Activated naive CD4-positive, alpha-beta T cell treated with anti-CD3 and anti-CD28 coated beads, Interleukin-2, amount 10 ng/mL, durations not matched to agents 7 days and 5 days (primary cell): ENCODE measurements at regions not wholly inside any gene's neighbourhood (a gene's known extent, or its start where the extent isn't known, plus 50 kb on each side); places are given as distances from the start of the nearest gene placed in this dataset.
"Not testable (repeated sequence)": the region's sequence is repeated elsewhere in the genome, so short reads cannot be mapped to it uniquely, and the experiment has no call there.

ENCODE experiments used
- CTCF ChIA-PET: fragments of 350-600 bp; sonication (Branson Sonifier 250); formaldehyde crosslinking; loops from one replicate; lab custom pipeline; 2021; ENCODE audit warnings: antibody characterized with exemption; lab: Charles Lee
- DNase-seq: peaks from one replicate; pipeline ENCODE4 v3.0.0-alpha.2; 2020
- H3K27ac Mint-ChIP-seq: one replicate; pipeline ENCODE4 v1.8.0; 2021; ENCODE audit warnings: mild to moderate bottlenecking, moderate library complexity, mixed read lengths
- H3K27me3 Mint-ChIP-seq: one replicate; pipeline ENCODE4 v1.8.0; 2021; ENCODE audit warnings: mild to moderate bottlenecking, mixed read lengths
- H3K36me3 Mint-ChIP-seq: one replicate; pipeline ENCODE4 v1.8.0; 2021; ENCODE audit warnings: mixed read lengths
- H3K4me1 Mint-ChIP-seq: one replicate; pipeline ENCODE4 v1.8.0; 2021; ENCODE audit warnings: mixed read lengths
- H3K4me3 Mint-ChIP-seq: one replicate; pipeline ENCODE4 v1.8.0; 2021; ENCODE audit warnings: mild to moderate bottlenecking, moderate library complexity, mixed read lengths
- H3K9me3 Mint-ChIP-seq: one replicate; pipeline ENCODE4 v1.8.0; 2021; ENCODE audit warnings: mixed read lengths

- Mint-ChIP-seq H3K4me3 (no peak overlapping the region), H3K9me3 (peaks cover 5% of the 10 kb centered on the region), H3K36me3 (no peaks in the 10 kb centered on the region), H3K27me3 (no peaks in the 10 kb centered on the region), H3K27ac (no peak overlapping the region), H3K4me1 (no peaks in the 10 kb centered on the region)
- DNase-seq = no peak
- CTCF ChIA-PET = no interaction called here
Measured at GRCh38 chr4:126755506-126755905, 877.3 kb upstream of the INTU start.

- Mint-ChIP-seq H3K36me3 (no peaks in the 10 kb centered on the region), H3K4me3 (no peak overlapping the region), H3K9me3 (peaks cover 2% of the 10 kb centered on the region), H3K27me3 (no peaks in the 10 kb centered on the region), H3K27ac (no peak overlapping the region), H3K4me1 (no peaks in the 10 kb centered on the region)
- CTCF ChIA-PET = no interaction called here
- DNase-seq = no peak
Measured at GRCh38 chr4:126756050-126756829, 876.5 kb upstream of the INTU start.

- CTCF ChIA-PET = no interaction called here
- Mint-ChIP-seq H3K27ac (no peak overlapping the region), H3K9me3 (peaks cover 2% of the 10 kb centered on the region), H3K36me3 (no peaks in the 10 kb centered on the region), H3K27me3 (no peaks in the 10 kb centered on the region), H3K4me1 (no peaks in the 10 kb centered on the region), H3K4me3 (no peak overlapping the region)
- no peak for DNase-seq
Measured at GRCh38 chr4:126757219-126757618, 875.5 kb upstream of the INTU start.

- no peaks in the 10 kb centered on the region for H3K27me3 Mint-ChIP-seq
- peaks cover 4% of the 10 kb centered on the region for H3K9me3 Mint-ChIP-seq
- H3K27ac Mint-ChIP-seq = no peak overlapping the region
- CTCF ChIA-PET = no interaction called here
- no peaks in the 10 kb centered on the region for H3K4me1 Mint-ChIP-seq
- no peaks in the 10 kb centered on the region for H3K36me3 Mint-ChIP-seq
- DNase-seq = no peak
- no peak overlapping the region for H3K4me3 Mint-ChIP-seq
Measured at GRCh38 chr4:126758493-126758892, 874.3 kb upstream of the INTU start.

GRCh38 chr4:126761947-126762662, 870.7 kb upstream of the INTU start:
- Mint-ChIP-seq H3K27me3 (no peaks in the 10 kb centered on the region), H3K27ac (no peak overlapping the region), H3K9me3 (peaks cover 4% of the 10 kb centered on the region), H3K36me3 (no peaks in the 10 kb centered on the region), H3K4me3 (no peak overlapping the region), H3K4me1 (no peaks in the 10 kb centered on the region)
- CTCF ChIA-PET = interaction anchor here (0.7 kb wide), 1 partner anchor 411 kb away, joined by 3 read pairs; no protein-coding TSS in a partner anchor
- no peak for DNase-seq

GRCh38 chr4:126762663-126763247, 870.0 kb upstream of the INTU start:
- CTCF ChIA-PET = interaction anchor here (0.7 kb wide), 1 partner anchor 410 kb away, joined by 3 read pairs; no protein-coding TSS in a partner anchor
- Mint-ChIP-seq H3K4me3 (no peak overlapping the region), H3K4me1 (no peaks in the 10 kb centered on the region), H3K27me3 (no peaks in the 10 kb centered on the region), H3K9me3 (peaks cover 4% of the 10 kb centered on the region), H3K36me3 (no peaks in the 10 kb centered on the region), H3K27ac (no peak overlapping the region)
- DNase-seq = no peak

GRCh38 chr4:126766241-126766640, 866.5 kb upstream of the INTU start:
- CTCF ChIA-PET = interaction anchor here (1.0 kb wide), 1 partner anchor 29 kb away, joined by 3 read pairs; no protein-coding TSS in a partner anchor
- H3K27me3 Mint-ChIP-seq = no peaks in the 10 kb centered on the region
- no peak overlapping the region for H3K4me3 Mint-ChIP-seq
- no peak for DNase-seq
- peaks cover 4% of the 10 kb centered on the region for H3K9me3 Mint-ChIP-seq
- no peaks in the 10 kb centered on the region for H3K36me3 Mint-ChIP-seq
- H3K27ac Mint-ChIP-seq = no peak overlapping the region
- no peaks in the 10 kb centered on the region for H3K4me1 Mint-ChIP-seq

- H3K4me3 Mint-ChIP-seq = no peak overlapping the region
- H3K27ac Mint-ChIP-seq = no peak overlapping the region
- H3K9me3 Mint-ChIP-seq = no peaks in the 10 kb centered on the region
Measured at GRCh38 chr4:126768338-126768737, 864.4 kb upstream of the INTU start.

GRCh38 chr4:126770811-126771553, 861.8 kb upstream of the INTU start:
- H3K27me3 Mint-ChIP-seq, H3K4me1 Mint-ChIP-seq, CTCF ChIA-PET, H3K9me3 Mint-ChIP-seq, DNase-seq, H3K4me3 Mint-ChIP-seq, H3K36me3 Mint-ChIP-seq, H3K27ac Mint-ChIP-seq: not testable (repeated sequence)

More at GRCh38 chr4:126768338-126768737, 864.4 kb upstream of the INTU start:
- no peaks in the 10 kb centered on the region for H3K4me1 Mint-ChIP-seq
- no peaks in the 10 kb centered on the region for H3K27me3 Mint-ChIP-seq
- no peaks in the 10 kb centered on the region for H3K36me3 Mint-ChIP-seq
- CTCF ChIA-PET = no interaction called here
- no peak for DNase-seq

GRCh38 chr4:126771618-126772017, 861.1 kb upstream of the INTU start:
- H3K27ac Mint-ChIP-seq, H3K27me3 Mint-ChIP-seq, H3K4me3 Mint-ChIP-seq, H3K4me1 Mint-ChIP-seq, DNase-seq, H3K36me3 Mint-ChIP-seq, CTCF ChIA-PET, H3K9me3 Mint-ChIP-seq: not testable (repeated sequence)

- Mint-ChIP-seq H3K4me1 (no peaks in the 10 kb centered on the region), H3K27me3 (no peaks in the 10 kb centered on the region), H3K36me3 (no peaks in the 10 kb centered on the region), H3K9me3 (no peaks in the 10 kb centered on the region), H3K4me3 (no peak overlapping the region), H3K27ac (no peak overlapping the region)
- CTCF ChIA-PET = no interaction called here
- DNase-seq = no peak
Measured at GRCh38 chr4:126772662-126773061, 860.1 kb upstream of the INTU start.

- no peak for DNase-seq
- H3K36me3 Mint-ChIP-seq = no peaks in the 10 kb centered on the region
- CTCF ChIA-PET = no interaction called here
- no peaks in the 10 kb centered on the region for H3K27me3 Mint-ChIP-seq
- H3K4me1 Mint-ChIP-seq = no peaks in the 10 kb centered on the region
- H3K4me3 Mint-ChIP-seq = no peak overlapping the region
- H3K27ac Mint-ChIP-seq = no peak overlapping the region
- peaks cover 2% of the 10 kb centered on the region for H3K9me3 Mint-ChIP-seq
Measured at GRCh38 chr4:126775485-126776106, 857.2 kb upstream of the INTU start.

- Mint-ChIP-seq H3K27me3 (no peaks in the 10 kb centered on the region), H3K36me3 (no peaks in the 10 kb centered on the region), H3K27ac (no peak overlapping the region), H3K9me3 (peaks cover 2% of the 10 kb centered on the region), H3K4me1 (no peaks in the 10 kb centered on the region), H3K4me3 (no peak overlapping the region)
- DNase-seq = no peak
- CTCF ChIA-PET = no interaction called here
Measured at GRCh38 chr4:126776361-126776760, 856.4 kb upstream of the INTU start.

- no peak for DNase-seq
- Mint-ChIP-seq H3K27me3 (no peaks in the 10 kb centered on the region), H3K27ac (no peak overlapping the region), H3K4me1 (no peaks in the 10 kb centered on the region), H3K36me3 (no peaks in the 10 kb centered on the region), H3K4me3 (no peak overlapping the region), H3K9me3 (peaks cover 2% of the 10 kb centered on the region)
- CTCF ChIA-PET = no interaction called here
Measured at GRCh38 chr4:126777649-126778048, 855.1 kb upstream of the INTU start.
